Gastroesophageal sphincter (tissue), 4 donors: ENCODE measurements at regions not wholly inside any gene's neighbourhood (a gene's known extent, or its start where the extent isn't known, plus 50 kb on each side); places are given as distances from the start of the nearest gene placed in this dataset.

Source experiments
- ATAC-seq: fragments of 150-250 bp; one replicate; pipeline ENCODE4 v1.9.1; 2016; ENCODE audit warnings: mild to moderate bottlenecking, moderate library complexity
- H3K27ac ChIP-seq, 4 donors: fragments of 200-600 bp; sonication (generic) in 3 of 4; 1 replicate in 3 of 4; 2 replicates in 1 of 4; pipeline ENCODE4 v1.5.1; 2016 to 2019
- H3K27me3 ChIP-seq: fragments of 200-600 bp; sonication (generic); one replicate; pipeline ENCODE4 v1.5.1; 2019
- H3K36me3 ChIP-seq, 2 donors: fragments of 200-600 bp; sonication (generic); one replicate each; pipeline ENCODE4 v1.5.1; 2019; ENCODE audit warnings: control low read depth in 1 of 2
- H3K4me1 ChIP-seq, 3 donors: fragments of 200-600 bp; sonication (generic); 1 replicate in 2 of 3; 2 replicates in 1 of 3; pipeline ENCODE4 v1.5.1; 2016 to 2019; ENCODE audit warnings: control low read depth in 2 of 3
- H3K4me3 ChIP-seq, 2 donors: fragments of 200-600 bp; sonication (generic); one replicate each; pipeline ENCODE4 v1.5.1; 2019; ENCODE audit warnings: mild to moderate bottlenecking in 1 of 2, moderate library complexity in 1 of 2
- H3K9me3 ChIP-seq, 3 donors: fragments of 200-600 bp; sonication (generic); one replicate each; pipeline ENCODE4 v1.5.1; 2017 to 2019; ENCODE audit warnings: control low read depth in 2 of 3
- EP300 ChIP-seq: sonication (generic); formaldehyde crosslinking; IDR thresholded peaks from one replicate; pipeline ENCODE4 v1.6.1; 2017; ENCODE audit warnings: antibody characterized with exemption, mild to moderate bottlenecking
- POLR2A ChIP-seq, 2 donors: fragments of 450-650 bp; IDR thresholded peaks; one replicate each; pipeline ENCODE4 v1.6.1; 2017; ENCODE audit warnings: antibody characterized with exemption in 2 of 2, mild to moderate bottlenecking in 2 of 2, moderate library complexity in 1 of 2
- POLR2AphosphoS5 ChIP-seq: sonication (generic); formaldehyde crosslinking; IDR thresholded peaks from one replicate; pipeline ENCODE4 v1.6.1; 2017; ENCODE audit warnings: antibody characterized with exemption
- WGBS, 2 donors: methylation state at CpG; one replicate each; pipeline ENCODE4 v1.1.5; 2018; ENCODE audit warnings: low coverage in 1 of 2; 5-methylcytosine and 5-hydroxymethylcytosine counted together
- TF ChIP-seq, protein P1 (sequence below), 4 experiments: fragments of 200-600 bp in 2 of 4; fragments of 450-650 bp in 2 of 4; sonication (generic) in 1 of 4; IDR thresholded peaks; one replicate each; pipeline ENCODE4 v1.5.1; 2017 to 2019; ENCODE audit warnings: antibody characterized with exemption in 4 of 4, mild to moderate bottlenecking in 2 of 4, moderate library complexity in 2 of 4

GRCh38 chr11:34830648-34831047, 85.5 kb downstream of the APIP start:
- no peaks in the 10 kb centered on the region for H3K4me1 ChIP-seq
- ATAC-seq, result no peak
- peaks cover 0 to 4% (median 0%) of the 10 kb centered on the region in 3 donors for H3K9me3 ChIP-seq
- no peaks in the 10 kb centered on the region for H3K27me3 ChIP-seq
- H3K4me3 ChIP-seq, result no peak overlapping the region
- no peaks in the 10 kb centered on the region for H3K36me3 ChIP-seq
- 37 to 55% methylated on average over 5 to 8 of the region's 8 CpGs for WGBS, 2 donors
- TF ChIP-seq, protein P1, sequence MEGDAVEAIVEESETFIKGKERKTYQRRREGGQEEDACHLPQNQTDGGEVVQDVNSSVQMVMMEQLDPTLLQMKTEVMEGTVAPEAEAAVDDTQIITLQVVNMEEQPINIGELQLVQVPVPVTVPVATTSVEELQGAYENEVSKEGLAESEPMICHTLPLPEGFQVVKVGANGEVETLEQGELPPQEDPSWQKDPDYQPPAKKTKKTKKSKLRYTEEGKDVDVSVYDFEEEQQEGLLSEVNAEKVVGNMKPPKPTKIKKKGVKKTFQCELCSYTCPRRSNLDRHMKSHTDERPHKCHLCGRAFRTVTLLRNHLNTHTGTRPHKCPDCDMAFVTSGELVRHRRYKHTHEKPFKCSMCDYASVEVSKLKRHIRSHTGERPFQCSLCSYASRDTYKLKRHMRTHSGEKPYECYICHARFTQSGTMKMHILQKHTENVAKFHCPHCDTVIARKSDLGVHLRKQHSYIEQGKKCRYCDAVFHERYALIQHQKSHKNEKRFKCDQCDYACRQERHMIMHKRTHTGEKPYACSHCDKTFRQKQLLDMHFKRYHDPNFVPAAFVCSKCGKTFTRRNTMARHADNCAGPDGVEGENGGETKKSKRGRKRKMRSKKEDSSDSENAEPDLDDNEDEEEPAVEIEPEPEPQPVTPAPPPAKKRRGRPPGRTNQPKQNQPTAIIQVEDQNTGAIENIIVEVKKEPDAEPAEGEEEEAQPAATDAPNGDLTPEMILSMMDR (IDR thresholded peaks at IDR 0.05), result no peak
- TF ChIP-seq EP300, result no peak
- no peak for TF ChIP-seq POLR2A (IDR thresholded peaks at IDR 0.05)
- TF ChIP-seq POLR2AphosphoS5, result no peak
- no peak overlapping the region for H3K27ac ChIP-seq

- Histone ChIP-seq H3K9me3 (peaks cover 0 to 4% (median 0%) of the 10 kb centered on the region in 3 donors), H3K4me3 (no peak overlapping the region), H3K27me3 (no peaks in the 10 kb centered on the region), H3K4me1 (no peaks in the 10 kb centered on the region), H3K36me3 (no peaks in the 10 kb centered on the region), H3K27ac (no peak overlapping the region)
- ATAC-seq, result no peak
- no peak for TF ChIP-seq POLR2AphosphoS5
- no peak for TF ChIP-seq POLR2A (IDR thresholded peaks at IDR 0.05)
- no peak for TF ChIP-seq EP300
- TF ChIP-seq, protein P1 (IDR thresholded peaks at IDR 0.05), result no peak
- WGBS, 2 donors, result 39 to 64% methylated on average over 4 to 5 of the region's 5 CpGs
Observed at GRCh38 chr11:34830035-34830434, 86.1 kb downstream of the APIP start.

GRCh38 chr11:34827228-34827627, 89.0 kb downstream of the APIP start:
- no peaks in the 10 kb centered on the region for H3K9me3 ChIP-seq
- ATAC-seq, result no peak
- no peaks in the 10 kb centered on the region for H3K4me1 ChIP-seq
- H3K27me3 ChIP-seq, result no peaks in the 10 kb centered on the region
- TF ChIP-seq POLR2AphosphoS5, result no peak
- 62 to 86% methylated on average over 1 of the region's 1 CpG for WGBS, 2 donors
- H3K36me3 ChIP-seq, result no peaks in the 10 kb centered on the region
- H3K4me3 ChIP-seq, result no peak overlapping the region
- H3K27ac ChIP-seq, result no peak overlapping the region

DNA sequence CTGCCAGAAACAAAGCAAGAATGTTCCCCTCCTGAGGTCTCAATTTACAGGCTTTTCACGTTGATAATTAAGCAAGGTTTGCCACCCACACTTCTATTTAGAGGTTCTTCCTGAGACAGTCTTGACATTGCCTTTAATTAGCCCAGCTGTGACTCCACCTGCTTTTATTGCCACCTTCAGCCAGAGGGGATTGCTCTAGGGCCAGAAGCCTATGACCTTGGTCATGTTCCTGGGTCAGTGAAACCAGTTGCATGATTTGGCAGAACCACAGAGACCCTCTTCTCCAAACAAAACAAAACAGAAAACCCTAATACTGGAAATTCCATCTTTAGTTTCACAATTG, 89.8 kb downstream of the APIP start:
- H3K4me3 ChIP-seq, result no peak overlapping the region
- H3K4me1 ChIP-seq, result no peaks in the 10 kb centered on the region
- WGBS, 2 donors, result 57 to 67% methylated on average over 1 of the region's 1 CpG
- H3K27me3 ChIP-seq, result no peaks in the 10 kb centered on the region
- no peaks in the 10 kb centered on the region for H3K9me3 ChIP-seq
- ATAC-seq, result no peak
- no peaks in the 10 kb centered on the region for H3K36me3 ChIP-seq
- H3K27ac ChIP-seq, result no peak overlapping the region
- TF ChIP-seq EP300, result no peak
- TF ChIP-seq, protein P1 (IDR thresholded peaks at IDR 0.05), result no peak
- no peak for TF ChIP-seq POLR2A (IDR thresholded peaks at IDR 0.05)
- TF ChIP-seq POLR2AphosphoS5, result no peak

DNA sequence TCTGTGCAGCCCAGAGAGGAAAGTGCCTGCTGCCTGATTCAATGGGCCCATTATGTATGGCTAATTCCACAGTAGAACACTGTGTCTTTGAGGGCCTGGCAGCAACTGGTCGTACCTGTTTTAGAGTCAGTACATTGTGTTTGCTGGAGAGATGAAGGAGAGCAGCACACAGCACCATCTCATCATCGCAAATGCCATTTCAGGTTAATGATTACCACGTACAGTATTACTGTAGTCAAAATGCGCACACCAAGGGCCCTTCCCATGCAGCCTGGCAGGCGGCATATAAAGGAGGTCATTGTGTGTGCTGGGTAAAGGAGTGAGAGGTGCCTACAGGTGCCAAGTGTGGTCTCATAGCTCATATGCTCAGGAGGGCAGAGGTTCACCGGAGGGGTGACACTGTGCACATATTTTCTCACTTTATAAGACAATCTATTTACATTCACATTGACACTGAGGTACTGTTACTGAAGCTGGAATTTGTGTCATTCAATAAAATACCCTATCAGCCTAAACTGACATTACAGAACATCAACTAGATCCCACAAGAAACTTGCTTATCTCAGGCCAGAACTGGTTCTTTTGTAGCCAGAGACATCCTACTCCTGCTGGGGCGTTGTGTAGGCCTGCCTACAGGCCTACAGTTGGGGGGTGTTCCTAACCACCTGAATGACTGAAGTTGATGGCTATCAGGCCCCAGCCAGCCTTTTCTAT, 90.4 kb downstream of the APIP start:
- no peaks in the 10 kb centered on the region for H3K36me3 ChIP-seq
- no peak overlapping the region for H3K27ac ChIP-seq
- H3K27me3 ChIP-seq, result no peaks in the 10 kb centered on the region
- TF ChIP-seq POLR2AphosphoS5 (no peak), EP300 (no peak), POLR2A (IDR thresholded peaks at IDR 0.05) (no peak)
- TF ChIP-seq, protein P1 (IDR thresholded peaks at IDR 0.05), result no peak
- no peaks in the 10 kb centered on the region for H3K4me1 ChIP-seq
- WGBS, 2 donors, result 86 to 89% methylated on average over 1 to 7 of the region's 7 CpGs
- ATAC-seq, result no peak
- no peak overlapping the region for H3K4me3 ChIP-seq
- no peaks in the 10 kb centered on the region for H3K9me3 ChIP-seq
